ENCODE measurements at regions not wholly inside any gene's neighbourhood (a gene's known extent, or its start where the extent isn't known, plus 50 kb on each side); places are given as distances from the start of the nearest gene placed in this dataset.

DNA sequence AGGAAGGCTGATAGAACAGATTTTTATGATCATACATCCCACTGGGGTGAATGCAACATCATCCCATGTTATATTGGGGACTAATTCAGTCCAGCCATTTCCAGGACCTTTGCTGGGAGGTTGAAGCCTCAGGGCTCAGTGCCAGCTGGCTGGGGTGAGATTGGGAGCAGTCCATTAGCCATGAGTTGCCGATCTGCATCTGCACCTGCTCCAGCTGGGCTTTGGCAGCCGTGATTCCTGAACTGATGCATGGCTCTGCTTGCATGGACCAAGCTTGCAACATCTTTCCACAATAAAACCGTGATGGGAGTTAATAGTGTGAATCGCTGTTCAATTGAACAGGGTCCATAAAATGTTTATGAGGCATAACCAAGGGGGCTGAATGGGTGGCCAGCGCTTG lies 346.9 kb downstream of the TYW1 start:
- no peak overlapping the region for H2BK20ac ChIP-seq (ENCODE audit: low read depth, low read length)
- ChIA-PET POLR2A (ENCODE audit: unreplicated experiment) (no interaction called here), CTCF (no interaction called here)
- no peak overlapping the region for H3K23ac ChIP-seq (ENCODE audit: low read depth, low read length)
- DNase-seq: no peak
- H3K9ac ChIP-seq (ENCODE audit: low read depth, low read length): no peak overlapping the region
- H4K20me1 ChIP-seq (ENCODE audit: insufficient read depth, low read length): no peaks in the 10 kb centered on the region
- ATAC-seq (ENCODE audit: low read depth): no peak
- peaks cover 1% of the 10 kb centered on the region; the same call in 1 of the 2 replicates for H3K36me3 ChIP-seq (ENCODE audit: control insufficient read depth, insufficient read depth, low read length)
- H2AFZ ChIP-seq (replicated peaks; ENCODE audit: low read length, poor library complexity): no peak overlapping the region
- no peaks in the 10 kb centered on the region for H3K79me1 ChIP-seq (ENCODE audit: low read depth in 1 of 2, low read length in 2 of 2)
- in situ Hi-C loops (cut with MboI; ENCODE audit: low sequenced_read_pairs): no loop called here
- BruUV-seq (replicated peaks): no TSS peak
- H2BK5ac ChIP-seq (ENCODE audit: low read depth, low read length, poor library complexity, severe bottlenecking): no peak overlapping the region
- H2AK9ac ChIP-seq (replicated peaks; ENCODE audit: low read depth, low read length, poor library complexity): no peak overlapping the region
- H4K8ac ChIP-seq (ENCODE audit: low read depth in 2 of 2, low read length in 2 of 2): no peak overlapping the region
- 83% methylated on average over 1 of the region's 5 CpGs; no CpG with 5 or more reads in 1 of the 2 experiments for WGBS, 2 experiments (ENCODE audit: extremely low coverage in 2 of 2, insufficient read length in 1 of 2)
- no peak for TF ChIP-seq MAZ (IDR thresholded peaks at IDR 0.05; ENCODE audit: borderline replicate concordance, low read depth, low read length)
- no peak for TF ChIP-seq CHD1 (IDR thresholded peaks at IDR 0.05; ENCODE audit: low read depth, low read length)
- no peak for TF ChIP-seq NFE2L2 (IDR thresholded peaks at IDR 0.05; ENCODE audit: low read depth, low read length)
- no peak for TF ChIP-seq BHLHE40 (IDR thresholded peaks at IDR 0.05; ENCODE audit: low read depth, low read length)
- TF ChIP-seq FOS (IDR thresholded peaks at IDR 0.05; ENCODE audit: low read depth, low read length): no peak
- TF ChIP-seq RCOR1 (IDR thresholded peaks at IDR 0.05; ENCODE audit: insufficient replicate concordance, low read length): no peak
- TF ChIP-seq CEBPB (IDR thresholded peaks at IDR 0.05; ENCODE audit: low read depth, low read length): no peak
- no peak for TF ChIP-seq MXI1 (IDR thresholded peaks at IDR 0.05; ENCODE audit: borderline replicate concordance, low read depth, low read length)
- TF ChIP-seq, protein P1, sequence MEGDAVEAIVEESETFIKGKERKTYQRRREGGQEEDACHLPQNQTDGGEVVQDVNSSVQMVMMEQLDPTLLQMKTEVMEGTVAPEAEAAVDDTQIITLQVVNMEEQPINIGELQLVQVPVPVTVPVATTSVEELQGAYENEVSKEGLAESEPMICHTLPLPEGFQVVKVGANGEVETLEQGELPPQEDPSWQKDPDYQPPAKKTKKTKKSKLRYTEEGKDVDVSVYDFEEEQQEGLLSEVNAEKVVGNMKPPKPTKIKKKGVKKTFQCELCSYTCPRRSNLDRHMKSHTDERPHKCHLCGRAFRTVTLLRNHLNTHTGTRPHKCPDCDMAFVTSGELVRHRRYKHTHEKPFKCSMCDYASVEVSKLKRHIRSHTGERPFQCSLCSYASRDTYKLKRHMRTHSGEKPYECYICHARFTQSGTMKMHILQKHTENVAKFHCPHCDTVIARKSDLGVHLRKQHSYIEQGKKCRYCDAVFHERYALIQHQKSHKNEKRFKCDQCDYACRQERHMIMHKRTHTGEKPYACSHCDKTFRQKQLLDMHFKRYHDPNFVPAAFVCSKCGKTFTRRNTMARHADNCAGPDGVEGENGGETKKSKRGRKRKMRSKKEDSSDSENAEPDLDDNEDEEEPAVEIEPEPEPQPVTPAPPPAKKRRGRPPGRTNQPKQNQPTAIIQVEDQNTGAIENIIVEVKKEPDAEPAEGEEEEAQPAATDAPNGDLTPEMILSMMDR (conservative IDR thresholded peaks at IDR 0.05; ENCODE audit: low read depth, low read length): no peak
- TF ChIP-seq MAFK (IDR thresholded peaks at IDR 0.05; ENCODE audit: low read depth, low read length): no peak
- no peak for TF ChIP-seq RFX5 (IDR thresholded peaks at IDR 0.05; ENCODE audit: low read depth, low read length)
- no peak for TF ChIP-seq SMC3 (IDR thresholded peaks at IDR 0.05; ENCODE audit: low read depth, low read length)
- no peak for TF ChIP-seq RAD21 (IDR thresholded peaks at IDR 0.05; ENCODE audit: low read length)
- TF ChIP-seq POLR2A (IDR thresholded peaks at IDR 0.05; ENCODE audit: low read depth, low read length): no peak
- TF ChIP-seq, protein P2, sequence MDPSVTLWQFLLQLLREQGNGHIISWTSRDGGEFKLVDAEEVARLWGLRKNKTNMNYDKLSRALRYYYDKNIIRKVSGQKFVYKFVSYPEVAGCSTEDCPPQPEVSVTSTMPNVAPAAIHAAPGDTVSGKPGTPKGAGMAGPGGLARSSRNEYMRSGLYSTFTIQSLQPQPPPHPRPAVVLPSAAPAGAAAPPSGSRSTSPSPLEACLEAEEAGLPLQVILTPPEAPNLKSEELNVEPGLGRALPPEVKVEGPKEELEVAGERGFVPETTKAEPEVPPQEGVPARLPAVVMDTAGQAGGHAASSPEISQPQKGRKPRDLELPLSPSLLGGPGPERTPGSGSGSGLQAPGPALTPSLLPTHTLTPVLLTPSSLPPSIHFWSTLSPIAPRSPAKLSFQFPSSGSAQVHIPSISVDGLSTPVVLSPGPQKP (IDR thresholded peaks at IDR 0.05; ENCODE audit: borderline replicate concordance, low read depth, low read length): no peak
- H3K9me1 ChIP-seq (ENCODE audit: insufficient read depth, low read length): no peaks in the 10 kb centered on the region
- no peak overlapping the region for H3K27ac ChIP-seq (ENCODE audit: insufficient read depth, low read length)
- H2BK120ac ChIP-seq (ENCODE audit: low read depth, low read length): no peak overlapping the region
- H2BK15ac ChIP-seq (ENCODE audit: low read depth, low read length): no peak overlapping the region
- H3K27me3 ChIP-seq (ENCODE audit: control insufficient read depth, insufficient read depth, low read length): no peaks in the 10 kb centered on the region
- H4K91ac ChIP-seq (ENCODE audit: insufficient read depth, low read depth, low read length): no peak overlapping the region
- H3K4me3 ChIP-seq (ENCODE audit: insufficient read depth, low read depth, low read length): no peak overlapping the region
- H2AK5ac ChIP-seq (ENCODE audit: low read depth, low read length): no peak overlapping the region
- no peak overlapping the region for H3K4ac ChIP-seq (ENCODE audit: low read depth, low read length)
- dilution Hi-C loops (cut with HindIII; ENCODE audit: low sequenced_read_pairs, unreplicated experiment): no loop called here
- no peaks in the 10 kb centered on the region for H3K4me1 ChIP-seq (ENCODE audit: control insufficient read depth, insufficient read depth, low read length)
- no peak overlapping the region for H3K4me2 ChIP-seq (ENCODE audit: low read depth, low read length)
- H3K18ac ChIP-seq (ENCODE audit: low read depth, low read length): no peak overlapping the region
- H4K5ac ChIP-seq (ENCODE audit: low read depth, low read length): no peak overlapping the region
- H3K14ac ChIP-seq (replicated peaks; ENCODE audit: low read depth, low read length): no peak overlapping the region
- no peak overlapping the region for H3K56ac ChIP-seq (ENCODE audit: extremely low read depth, insufficient read depth, low read length)
- H3K9me3 ChIP-seq (ENCODE audit: control insufficient read depth, insufficient read depth, low read length): peaks cover 4% of the 10 kb centered on the region; the same call in 1 of the 2 replicates
- intact Hi-C loops (cut with micrococcal nuclease): no loop called here

Measured in IMR-90 (cell line).